GM20000 (cell line): ENCODE measurements at regions not wholly inside any gene's neighbourhood (a gene's known extent, or its start where the extent isn't known, plus 50 kb on each side); places are given as distances from the start of the nearest gene placed in this dataset.

Experiments used
- DNase-seq: peaks from one replicate; pipeline ENCODE4 v3.0.0; 2012; ENCODE audit warnings: low spot score
- TF ChIP-seq, protein P1 (sequence below): IDR thresholded peaks from 2 replicates; pipeline ENCODE4 v1.5.1; 2012; ENCODE audit warnings: mild to moderate bottlenecking, control low read depth; ENCODE audit errors: extremely low read depth, missing control alignments

DNA sequence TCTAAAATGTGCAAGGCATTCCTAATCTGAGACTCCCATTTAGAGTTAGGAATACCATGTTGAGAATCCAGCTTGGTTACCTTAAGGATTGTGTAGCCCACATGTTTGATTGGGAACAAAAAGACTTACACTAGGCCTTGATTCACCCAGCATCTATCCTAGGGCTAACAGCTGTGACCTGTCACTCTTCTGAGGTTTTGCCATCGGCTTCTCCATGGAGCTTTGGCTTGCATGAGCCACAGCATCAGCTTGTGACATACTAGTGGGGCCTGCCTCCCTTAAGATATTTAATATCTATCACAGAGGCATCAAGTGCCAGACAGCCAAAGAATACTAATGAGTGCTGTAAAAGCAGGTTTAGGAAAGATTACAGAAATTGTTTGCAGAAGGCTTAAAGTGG, 241.3 kb upstream of the UBE2E3 start:
- TF ChIP-seq, protein P1, sequence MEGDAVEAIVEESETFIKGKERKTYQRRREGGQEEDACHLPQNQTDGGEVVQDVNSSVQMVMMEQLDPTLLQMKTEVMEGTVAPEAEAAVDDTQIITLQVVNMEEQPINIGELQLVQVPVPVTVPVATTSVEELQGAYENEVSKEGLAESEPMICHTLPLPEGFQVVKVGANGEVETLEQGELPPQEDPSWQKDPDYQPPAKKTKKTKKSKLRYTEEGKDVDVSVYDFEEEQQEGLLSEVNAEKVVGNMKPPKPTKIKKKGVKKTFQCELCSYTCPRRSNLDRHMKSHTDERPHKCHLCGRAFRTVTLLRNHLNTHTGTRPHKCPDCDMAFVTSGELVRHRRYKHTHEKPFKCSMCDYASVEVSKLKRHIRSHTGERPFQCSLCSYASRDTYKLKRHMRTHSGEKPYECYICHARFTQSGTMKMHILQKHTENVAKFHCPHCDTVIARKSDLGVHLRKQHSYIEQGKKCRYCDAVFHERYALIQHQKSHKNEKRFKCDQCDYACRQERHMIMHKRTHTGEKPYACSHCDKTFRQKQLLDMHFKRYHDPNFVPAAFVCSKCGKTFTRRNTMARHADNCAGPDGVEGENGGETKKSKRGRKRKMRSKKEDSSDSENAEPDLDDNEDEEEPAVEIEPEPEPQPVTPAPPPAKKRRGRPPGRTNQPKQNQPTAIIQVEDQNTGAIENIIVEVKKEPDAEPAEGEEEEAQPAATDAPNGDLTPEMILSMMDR: no peak
- no peak for DNase-seq

DNA sequence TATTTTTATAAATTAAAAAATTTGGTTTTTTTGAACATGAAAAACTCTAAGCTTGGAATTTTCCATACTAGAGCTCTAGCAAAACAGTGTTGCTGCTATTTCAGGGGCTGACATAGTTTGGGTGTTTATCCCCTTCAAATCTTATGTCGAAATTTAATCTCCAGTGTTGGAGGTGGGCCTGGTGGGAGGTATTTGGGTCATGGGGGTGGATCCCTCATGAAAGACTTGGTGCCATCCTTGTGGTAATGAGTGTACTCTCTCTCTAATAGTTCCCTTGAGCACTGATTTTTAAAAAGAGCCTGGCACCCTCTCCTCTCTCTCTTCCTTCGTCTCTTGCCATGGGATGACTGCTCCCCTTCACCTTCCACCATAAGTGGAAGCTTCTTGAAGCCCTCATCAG, 244.6 kb upstream of the UBE2E3 start:
- DNase-seq: no peak
- TF ChIP-seq, protein P1: no peak

DNA sequence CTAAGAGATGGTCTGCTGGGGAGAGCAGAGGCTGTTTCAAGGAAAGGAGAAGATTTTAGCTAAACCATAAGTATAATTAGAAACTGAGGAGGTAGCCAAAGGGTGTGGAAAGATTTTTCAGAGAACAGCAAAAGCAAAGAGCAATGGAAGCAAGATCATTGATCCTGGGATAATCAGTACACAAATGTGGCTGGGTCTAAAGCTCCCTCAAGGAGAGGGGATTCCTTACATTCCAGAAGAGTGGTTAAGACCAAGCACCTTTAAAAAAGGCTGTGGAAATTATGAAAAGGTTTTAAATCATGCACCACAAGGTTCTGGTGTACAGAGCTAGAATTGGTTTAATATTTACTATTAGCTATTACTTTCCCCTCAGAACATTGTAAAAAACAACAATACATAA, 246.0 kb upstream of the UBE2E3 start:
- no peak for DNase-seq
- TF ChIP-seq, protein P1: no peak

DNA sequence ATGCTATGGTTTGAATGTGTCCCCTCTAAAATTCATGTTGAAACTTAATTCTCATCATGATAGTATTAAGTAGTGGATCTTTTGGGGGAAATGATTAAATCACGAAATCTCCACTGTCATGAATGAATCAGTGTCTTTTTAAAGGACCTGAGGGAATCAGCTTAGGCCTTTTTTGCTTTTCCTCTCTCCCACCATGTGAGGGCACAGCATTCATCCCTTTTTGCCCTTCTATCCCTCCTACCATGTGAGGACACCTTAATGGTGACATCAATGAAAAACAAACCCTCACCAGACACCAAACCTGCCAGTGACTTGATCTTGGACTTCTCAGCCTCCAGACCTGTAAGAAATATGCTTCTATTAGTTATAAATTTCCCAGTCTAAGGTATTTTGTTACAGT, 247.1 kb upstream of the UBE2E3 start:
- TF ChIP-seq, protein P1: no peak
- no peak for DNase-seq

DNA sequence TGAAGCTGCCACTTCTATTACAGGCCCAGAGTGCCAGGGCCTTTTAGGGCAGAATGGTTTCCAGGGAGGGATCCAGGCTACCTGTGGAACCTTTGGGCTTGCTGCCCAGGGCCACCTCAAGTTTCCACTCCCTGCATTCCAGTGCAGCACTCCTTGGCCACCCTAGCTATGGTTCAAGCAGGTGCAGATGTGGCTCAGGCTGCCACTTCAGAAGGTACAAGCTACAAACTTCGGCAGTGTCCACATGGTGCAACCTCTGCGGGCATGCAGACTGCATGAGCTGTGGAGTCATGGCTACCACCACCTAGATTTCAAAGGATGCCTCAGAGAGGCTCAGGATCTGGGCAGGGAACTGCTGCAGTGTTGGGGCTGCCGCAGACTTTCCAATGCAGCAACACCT, 248.1 kb upstream of the UBE2E3 start:
- TF ChIP-seq, protein P1: no peak
- DNase-seq: no peak

DNA sequence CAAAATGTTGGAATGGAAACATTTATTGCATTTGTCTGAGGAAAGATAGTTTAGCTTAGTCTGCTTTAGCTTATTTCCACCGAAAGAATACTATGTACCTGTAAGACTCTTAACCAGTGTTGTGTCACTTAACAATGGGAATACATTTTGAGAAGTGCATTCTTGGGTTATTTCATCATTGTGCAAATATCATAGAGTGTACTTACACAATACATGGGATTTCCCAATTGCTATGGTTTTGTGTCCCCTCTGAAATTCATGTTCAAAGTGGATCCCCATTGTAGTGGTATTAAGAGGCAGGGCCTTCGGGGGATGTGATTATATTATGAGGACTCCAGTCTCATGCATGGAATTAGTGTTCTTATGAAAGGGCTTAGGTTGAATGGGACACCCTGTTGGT, 249.4 kb upstream of the UBE2E3 start:
- TF ChIP-seq, protein P1: no peak
- no peak for DNase-seq

DNA sequence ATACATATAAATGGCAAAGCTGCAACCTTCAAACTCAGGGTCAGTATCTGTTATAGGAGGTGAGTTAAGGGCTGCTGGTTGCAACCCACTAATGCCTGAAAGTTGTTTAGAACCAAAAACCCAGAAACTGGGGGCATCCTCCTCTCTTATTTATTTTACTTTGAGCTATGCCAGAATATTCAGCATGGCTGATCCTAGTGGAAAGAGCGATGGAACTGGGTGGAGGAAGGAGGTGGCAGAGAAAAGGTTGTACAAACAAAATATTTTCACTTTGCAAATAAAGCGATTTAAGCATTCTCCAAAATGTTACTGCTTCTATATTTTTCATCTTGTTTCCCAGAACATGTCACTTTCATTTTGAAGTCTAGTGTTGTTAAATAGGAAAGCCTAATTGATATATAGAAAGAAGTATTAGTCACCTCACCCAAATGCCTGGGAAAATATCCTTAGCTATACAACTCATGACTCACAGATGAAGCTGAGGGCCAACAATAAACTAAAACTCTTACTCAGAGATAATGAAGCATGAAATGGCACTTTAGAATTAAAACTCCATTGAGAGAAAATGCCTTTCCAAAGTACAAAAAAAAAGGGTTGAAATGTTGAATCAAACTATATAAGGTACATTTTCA, 251.4 kb upstream of the UBE2E3 start:
- TF ChIP-seq, protein P1: no peak
- DNase-seq: no peak

DNA sequence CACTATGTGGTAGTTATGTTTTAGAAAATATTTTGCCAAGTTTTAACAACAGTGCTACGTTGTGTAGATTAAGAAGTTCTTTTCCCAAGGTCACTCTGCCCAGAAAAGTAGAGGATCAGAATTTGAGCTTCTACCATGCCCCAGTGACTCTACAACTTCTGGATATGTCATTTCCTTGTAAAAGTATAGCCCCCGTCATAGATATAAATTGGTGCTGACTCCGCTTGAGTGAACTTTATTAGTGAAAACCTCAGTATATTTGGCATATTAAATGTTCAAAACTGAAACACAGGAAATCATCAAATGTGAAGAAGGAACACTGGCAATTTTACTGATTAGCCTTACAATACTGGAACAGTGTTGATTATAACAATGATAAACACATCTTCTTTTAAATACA, 256.7 kb upstream of the UBE2E3 start:
- TF ChIP-seq, protein P1: no peak

More for the DNA sequence above, 256.7 kb upstream of the UBE2E3 start:
- DNase-seq: no peak
